Fibroblast of gingiva (primary cell): ENCODE measurements at regions not wholly inside any gene's neighbourhood (a gene's known extent, or its start where the extent isn't known, plus 50 kb on each side); places are given as distances from the start of the nearest gene placed in this dataset.

Experiments used
- DNase-seq: peaks from one replicate; pipeline ENCODE4 v3.0.0-alpha.2; 2011; ENCODE audit warnings: low read depth

DNA sequence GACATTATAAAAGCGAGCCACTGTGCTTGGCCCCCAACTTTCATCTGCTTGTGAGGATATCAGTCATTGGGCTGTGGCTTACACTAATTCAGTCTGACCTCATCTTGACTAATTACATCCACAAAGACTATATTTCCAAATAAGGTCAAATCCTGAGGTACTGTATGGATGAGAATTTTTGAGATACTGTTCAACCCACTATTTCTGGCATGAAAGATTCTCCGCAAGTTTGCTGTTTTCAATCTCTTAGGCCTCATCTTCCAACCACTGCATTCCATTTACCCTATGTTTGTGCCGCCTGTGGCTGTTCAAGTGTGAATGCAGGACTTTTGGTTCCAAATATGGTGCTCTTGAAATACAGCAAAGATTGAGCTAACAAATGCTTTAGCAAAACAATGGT, 400.9 kb upstream of the SGCD start:
- DNase-seq: no peak

DNA sequence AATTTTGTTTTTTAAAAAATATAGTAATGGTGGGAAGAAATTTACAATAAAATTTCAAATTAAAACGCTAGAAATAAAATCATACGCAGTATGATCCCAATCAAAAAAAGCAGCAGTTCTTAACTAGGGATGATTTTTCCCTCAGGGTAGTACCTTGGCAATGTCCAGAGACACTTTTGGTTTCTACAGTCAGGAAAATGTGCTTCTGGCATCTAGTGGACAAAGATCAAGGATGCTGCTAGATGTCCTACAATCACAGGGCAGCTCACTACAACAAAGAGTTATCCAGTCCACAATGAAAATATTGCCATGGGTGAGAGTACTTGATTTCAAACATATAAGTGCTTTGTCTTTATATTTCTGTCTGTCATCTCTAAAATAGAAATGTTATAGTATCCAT, 400.2 kb upstream of the SGCD start:
- DNase-seq: no peak

DNA sequence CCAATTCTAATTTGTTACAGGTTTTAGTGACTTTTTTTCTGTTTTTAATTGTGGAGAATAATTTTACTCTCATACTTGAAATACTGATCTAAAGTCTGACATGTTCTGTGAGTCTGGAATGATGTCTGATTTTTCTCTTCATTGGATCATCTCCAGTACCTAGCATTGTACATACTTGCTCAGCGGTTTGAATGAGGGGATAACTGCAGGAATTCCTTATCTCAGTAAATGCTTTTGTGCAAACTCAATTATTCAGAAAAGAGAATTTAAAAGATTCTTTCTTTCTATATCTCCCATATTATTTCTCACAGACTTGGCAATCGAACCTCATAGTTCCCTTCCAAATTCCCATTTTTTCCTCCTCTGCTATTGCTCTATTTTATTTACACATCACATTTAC, 397.9 kb upstream of the SGCD start:
- DNase-seq: no peak

DNA sequence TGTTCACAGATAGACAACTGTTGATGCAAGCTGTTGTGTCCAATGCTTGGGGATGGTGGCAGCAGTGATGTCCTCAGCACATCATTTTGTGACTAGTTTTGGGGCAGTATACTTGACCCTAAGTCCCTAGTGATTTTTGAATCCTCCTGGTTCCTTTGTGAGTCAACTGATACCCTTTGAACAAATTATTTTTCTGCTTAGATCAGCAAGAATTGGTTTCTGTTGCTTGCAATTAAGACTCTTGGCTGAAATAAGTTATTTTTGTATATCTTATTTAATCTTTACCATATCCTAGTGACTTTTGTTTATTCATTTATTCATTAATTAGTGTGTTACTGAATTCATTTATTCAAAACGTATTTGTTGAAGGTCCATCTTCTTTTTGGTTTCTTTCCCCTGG, 392.0 kb upstream of the SGCD start:
- no peak for DNase-seq

DNA sequence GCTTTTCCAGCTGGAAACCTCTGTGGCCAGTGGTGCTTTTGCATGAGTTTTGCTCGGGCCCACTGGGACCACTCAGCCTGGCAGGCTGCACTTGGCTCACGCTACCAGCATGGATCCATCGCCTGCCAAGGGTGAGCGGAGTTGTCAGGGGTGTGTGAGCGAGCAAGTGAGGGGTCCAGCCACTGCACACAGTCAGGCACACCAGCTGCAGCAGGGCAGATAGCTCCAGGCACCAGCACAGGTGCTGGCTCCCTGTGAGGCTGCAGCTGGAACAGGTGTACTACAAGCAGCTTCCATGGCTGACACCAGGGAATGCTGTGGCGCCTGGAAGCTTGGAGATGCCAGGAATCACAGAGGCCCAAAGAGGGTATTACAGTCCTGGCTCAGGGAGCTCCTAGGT, 391.2 kb upstream of the SGCD start:
- no peak for DNase-seq

DNA sequence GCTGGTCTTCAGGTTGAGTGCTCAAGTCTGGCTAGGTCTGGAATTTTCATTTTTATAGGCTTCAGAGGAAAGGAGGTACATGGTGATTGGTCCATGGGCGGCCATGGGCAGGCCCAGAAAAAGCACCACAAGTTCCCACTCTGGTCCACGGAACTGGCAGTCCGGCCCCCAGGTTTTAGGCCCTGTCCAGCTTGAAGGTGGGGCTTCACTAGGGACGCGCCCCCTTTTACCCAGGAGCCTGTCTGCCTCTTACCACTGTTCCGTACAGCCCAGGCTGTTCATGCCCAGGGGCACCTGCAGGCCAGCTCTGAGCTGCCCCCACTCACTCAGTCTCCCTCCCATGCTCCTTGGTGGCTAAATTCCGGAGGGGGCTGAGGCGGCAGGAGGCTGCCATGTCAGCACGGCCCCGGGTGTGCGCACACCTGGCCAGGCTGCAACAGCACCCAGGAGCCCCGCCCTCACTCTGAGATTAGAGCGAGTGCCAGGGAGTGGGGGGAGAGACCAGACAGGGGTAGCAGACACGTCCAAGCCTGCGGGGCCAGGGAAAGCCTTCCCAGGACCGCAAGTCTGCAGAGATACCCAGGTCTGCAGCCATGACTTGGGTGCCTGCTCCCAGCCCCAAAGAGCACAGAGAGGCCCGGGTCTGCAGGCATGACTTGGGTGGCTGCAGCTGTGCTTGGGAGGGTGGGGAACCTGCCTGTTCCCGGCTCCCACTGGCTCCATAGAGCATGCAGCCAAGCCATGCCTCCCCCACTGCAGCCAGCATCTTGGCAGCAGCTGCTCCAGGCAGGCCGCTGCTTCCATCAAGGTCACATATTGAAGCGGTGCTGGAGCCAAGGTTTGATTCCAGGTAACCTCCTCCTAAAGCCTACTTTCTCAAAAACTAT, 390.2 kb upstream of the SGCD start:
- DNase-seq: no peak

DNA sequence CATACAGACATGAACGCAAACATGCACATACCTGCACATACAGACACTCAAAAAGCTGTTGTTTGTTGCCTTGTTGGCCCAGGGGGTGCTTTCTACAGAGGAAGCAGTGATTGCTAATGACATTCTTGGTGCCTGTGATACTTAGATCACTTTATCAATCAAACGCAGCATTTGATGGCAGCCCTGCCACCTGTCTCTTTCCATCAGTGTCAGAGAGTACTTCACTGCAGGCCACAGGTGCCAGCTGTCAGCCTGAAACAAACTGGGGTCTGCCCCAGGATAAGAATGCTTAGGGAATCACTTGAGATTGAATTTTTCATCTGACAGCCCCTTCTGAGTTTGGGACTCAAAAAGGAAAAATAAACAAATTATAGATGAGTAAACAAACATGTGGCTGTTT, 388.9 kb upstream of the SGCD start:
- no peak for DNase-seq

DNA sequence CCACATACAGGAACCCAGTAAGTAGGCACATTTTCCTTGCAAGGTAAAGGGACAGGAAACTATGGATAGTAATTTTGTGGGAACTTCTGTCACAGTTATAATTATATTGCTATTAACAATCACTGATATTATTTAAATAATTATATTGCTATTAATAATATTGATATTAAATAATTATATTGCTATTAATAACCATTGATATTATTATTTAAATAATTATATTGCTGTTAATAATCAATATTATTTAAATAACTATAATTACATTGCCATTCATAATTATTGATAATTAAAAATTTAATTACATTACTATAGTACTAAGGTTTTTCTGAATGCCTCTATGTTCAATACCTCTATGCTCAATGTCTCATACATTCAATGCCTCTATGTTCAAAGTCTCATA, 385.6 kb upstream of the SGCD start:
- DNase-seq: no peak

DNA sequence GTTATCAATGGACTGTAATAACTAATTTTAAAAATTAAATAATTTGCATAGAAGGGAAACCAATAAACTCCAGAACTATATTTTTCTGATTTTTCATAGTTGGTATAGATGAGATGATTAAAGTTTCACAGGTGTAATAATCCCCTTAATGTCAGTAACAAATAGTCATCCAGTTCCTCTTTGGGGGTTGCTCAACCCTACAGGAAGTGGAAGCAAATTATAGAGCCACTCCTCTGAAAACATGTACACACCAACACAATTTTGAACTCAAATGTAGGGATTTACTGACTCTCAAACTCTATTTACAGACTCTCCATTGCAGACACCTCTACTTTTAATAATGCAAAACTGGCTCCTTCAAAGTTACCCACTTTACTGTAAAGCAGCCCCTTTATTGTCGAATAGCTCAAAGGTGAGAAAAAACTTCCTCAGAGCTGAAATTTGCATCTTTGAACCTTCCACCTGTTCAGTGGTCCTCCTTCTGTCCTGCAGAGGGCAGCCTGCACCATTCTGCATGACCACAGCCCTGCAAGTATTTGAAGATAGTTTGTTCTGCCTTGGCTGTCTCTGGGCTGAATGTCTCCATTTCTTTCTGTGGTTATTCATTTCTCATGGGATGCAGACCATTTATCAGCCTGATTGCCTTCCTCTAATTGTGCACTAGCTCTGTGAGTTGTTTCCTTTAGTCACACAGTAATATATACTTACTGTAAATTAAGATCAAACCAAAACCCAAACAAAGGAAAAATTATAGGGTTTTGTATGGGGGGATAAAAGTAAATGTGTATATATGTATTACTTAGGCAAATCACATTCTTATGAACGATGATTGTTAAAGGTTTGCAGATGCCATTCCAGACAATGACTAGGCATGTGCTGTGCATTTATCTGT, 383.2 kb upstream of the SGCD start:
- peak; percentile 8 for DNase-seq

DNA sequence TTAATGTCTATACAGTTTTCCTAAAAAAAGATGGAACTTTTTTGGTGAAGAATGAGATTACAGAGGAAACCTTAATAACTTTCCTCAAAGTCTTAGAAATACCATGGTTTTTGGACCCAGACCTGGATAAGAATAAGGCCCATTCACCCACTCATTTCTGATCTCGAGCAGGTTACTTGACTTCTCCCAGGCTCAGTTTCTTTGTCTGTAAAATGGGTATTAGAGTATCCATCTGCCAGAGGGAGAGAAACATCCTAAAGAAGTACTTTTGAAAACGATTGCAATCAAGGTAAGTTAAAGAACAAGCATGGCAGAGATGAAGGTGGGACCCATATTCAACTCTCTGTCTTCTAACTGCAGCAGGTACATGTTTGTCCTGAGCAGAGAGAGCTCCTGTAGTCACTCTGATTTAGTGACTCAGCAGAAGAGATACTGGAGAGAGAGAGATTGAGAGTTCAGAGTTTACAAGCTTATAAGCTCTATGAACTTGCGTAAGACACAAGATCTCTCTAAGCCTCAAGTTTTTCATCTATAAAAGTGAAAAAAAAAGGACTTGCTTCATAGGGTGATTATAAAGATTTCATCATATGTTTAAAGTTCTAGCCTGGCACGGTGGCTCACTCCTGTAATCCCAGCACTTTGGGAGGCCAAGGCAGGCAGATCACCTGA, 379.4 kb upstream of the SGCD start:
- DNase-seq: no peak

DNA sequence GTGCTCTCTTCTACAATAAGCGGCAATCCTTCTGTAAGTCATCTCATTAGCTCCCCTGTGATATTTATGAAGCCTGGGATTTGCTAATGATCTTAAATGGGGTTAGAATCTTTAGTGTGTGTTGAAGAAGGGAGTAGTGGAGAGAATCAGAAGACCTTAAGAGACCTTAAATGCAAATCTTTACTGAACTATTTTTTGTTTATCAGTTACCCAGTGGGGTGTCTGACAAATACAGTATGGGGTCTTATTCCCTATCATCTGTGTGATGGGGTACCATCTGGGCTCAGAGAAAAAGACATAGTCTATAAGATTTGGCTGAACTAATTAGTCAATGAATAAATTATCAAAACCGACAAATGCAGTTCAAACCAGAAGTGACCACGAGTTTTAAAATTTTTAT, 378.4 kb upstream of the SGCD start:
- DNase-seq: no peak

DNA sequence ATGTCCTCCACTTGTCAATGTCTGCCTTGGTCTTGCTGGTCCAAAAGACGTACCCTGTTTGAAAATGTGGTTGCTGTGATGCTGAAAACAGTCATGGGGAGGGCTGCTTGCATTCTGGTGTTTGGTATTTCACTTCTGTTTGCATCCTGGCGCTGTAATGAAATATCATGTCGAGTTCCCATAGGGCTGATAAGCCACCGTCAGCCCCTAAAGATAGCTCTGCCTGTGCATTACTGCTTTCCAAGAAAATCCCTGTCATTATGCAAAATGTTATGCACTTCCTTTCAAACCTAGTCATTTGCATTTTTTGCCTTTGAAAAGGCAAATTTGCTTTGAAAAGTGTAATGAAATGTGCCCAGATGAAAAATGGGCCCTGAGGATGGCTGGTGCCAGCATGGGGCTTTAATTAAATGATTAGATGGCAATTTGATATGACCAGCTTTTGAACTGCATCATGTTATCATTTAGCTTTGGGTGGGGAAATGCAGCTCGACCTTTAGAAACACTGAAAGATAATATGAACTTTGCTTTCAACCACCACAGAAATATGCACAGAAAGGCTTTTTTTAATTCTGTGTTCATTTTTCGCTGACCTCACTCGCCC, 374.4 kb upstream of the SGCD start:
- DNase-seq: no peak

DNA sequence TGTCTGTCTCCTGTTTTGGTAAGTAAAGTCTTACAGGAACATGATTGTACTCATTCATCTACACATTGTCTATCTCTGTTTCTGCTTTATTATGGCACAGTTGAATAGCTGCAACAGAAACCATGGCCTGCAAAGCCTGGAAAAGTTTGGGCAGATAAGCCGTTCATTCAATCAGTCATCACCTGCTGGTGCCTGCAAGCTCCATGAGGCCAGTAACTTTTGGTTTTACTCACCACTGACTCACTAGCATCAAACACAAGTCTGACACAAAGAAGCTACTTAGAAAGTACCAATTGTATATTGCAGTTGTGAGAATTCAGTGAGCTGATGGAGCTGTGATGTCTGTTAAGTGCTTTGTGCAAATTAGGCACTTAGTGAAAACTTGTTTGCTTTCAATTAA, 373.6 kb upstream of the SGCD start:
- no peak for DNase-seq

DNA sequence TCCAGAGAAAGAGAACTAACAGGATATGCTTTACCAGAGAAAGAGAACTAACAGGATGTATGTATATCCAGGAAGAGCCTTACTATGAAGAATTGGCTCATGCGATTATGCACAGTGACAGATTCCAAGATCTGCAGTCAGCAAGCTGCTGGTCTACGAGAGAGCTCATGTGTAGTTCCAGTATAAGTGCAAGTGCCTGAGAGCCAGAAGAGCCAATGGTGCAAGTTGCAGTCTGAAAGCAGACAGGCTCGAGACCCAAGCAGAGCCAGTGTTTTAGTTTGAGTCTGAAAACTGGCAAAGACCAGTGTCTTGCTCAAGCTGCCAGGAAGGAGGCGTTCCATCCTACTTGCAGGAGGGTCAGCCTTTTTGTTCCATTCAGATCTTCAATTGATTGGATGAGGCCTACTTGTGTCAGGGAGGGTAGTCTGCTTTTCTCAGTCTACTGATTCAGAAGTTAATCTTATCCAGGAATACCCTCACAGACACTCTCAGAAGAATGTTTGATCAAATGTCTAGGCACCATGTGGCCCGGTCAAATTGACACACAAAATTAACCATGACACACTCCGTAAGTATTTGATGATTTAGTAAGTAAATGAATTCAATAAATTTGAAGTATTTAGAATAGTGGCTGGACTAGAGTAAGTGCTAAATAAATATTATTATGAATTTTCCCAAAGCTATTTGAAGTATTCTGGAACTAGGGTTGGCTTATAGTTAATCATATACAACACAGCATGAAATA, 372.1 kb upstream of the SGCD start:
- no peak for DNase-seq

DNA sequence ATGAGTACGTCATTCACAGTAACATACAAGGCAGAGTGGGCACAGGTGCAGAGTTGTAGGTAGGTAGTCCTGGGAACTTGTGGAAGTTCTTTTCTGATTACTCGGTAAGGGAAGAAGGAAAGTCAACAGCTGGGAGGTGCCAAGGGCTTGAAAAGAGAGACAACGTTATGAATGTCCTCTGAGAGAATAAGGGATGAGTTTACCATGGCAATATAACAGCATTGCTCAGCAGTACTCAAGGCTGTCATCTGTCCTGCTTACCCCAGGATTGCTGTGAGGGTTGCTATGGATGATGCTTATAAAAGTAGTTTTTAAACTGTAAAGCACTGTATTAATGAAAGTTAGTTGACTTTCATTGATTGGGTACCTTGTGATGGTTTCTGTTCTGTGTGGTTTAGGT, 369.1 kb upstream of the SGCD start:
- no peak for DNase-seq

DNA sequence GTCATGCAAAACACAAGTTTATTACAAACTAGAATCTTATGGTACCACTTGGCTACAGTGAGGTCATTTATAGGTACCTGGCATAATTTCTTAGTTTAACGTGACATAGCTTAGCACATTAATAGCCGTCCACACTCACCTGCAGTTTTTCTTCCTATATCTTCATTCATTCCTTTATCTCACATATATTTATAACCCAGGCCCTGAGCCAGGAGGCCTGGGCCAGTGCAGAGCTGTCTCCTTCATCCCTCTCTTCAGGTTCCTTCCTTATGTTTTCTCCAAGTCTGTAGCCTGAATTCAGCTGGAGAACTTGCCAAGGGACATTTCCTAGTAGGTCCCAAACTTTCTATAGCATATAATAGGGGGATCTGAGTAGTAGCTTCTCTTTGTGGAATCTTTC, 367.9 kb upstream of the SGCD start:
- no peak for DNase-seq

DNA sequence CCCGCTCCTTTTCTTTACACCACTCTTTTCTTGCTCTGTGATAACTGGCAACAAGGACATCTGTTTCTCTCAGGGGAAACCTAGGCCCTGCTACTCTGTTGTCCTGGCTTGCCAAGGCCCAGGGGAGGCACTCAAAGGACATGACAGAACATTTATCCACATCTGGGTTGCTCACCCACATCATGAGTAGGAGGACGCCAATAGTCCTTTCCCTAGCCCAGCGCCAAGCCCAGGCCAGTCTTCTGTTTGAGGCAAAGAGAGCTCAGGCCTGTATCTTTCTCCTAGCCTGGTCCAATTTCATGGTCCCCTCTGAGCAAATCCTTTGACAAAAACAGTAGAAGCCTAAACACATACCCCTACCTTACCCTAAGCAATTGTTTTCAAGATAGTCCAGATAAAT, 366.8 kb upstream of the SGCD start:
- no peak for DNase-seq

DNA sequence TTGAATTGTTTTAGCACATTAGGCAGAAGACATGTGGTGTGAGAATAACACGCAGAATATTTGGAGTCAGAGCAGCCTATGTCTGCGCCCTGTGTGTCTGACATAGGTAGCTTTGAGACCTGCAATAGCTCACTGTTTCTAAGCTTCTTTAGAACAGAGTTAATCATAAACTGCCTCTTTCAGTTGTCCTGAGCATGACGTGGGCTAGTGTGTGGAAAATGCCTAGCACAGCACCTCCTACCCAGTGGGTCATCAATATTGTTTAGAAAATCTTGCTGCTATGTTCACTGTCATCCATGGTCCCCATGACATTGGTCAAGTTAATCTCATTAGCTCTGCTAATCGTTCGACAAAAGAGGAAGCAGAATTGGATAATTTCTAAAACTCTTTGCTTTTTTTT, 357.4 kb upstream of the SGCD start:
- DNase-seq: no peak

DNA sequence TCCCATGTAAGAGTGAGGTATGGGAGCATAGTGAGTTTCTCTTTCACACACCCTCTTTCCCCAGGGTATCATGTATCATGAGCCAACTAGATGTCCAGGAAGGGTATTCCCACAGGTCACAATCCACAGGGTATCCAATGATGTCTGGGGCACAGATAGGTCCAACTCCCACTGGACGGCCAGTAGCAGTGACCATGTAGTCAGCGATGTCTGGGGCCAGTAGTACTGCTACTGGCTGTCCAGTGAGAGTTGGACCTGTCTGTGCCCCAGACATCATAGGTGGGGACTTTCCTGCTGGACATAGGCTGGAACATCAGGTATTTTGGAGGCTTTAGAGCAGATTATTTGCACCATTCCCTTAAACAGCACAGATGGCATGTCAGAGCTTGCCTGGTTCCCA, 352.6 kb upstream of the SGCD start:
- no peak for DNase-seq

DNA sequence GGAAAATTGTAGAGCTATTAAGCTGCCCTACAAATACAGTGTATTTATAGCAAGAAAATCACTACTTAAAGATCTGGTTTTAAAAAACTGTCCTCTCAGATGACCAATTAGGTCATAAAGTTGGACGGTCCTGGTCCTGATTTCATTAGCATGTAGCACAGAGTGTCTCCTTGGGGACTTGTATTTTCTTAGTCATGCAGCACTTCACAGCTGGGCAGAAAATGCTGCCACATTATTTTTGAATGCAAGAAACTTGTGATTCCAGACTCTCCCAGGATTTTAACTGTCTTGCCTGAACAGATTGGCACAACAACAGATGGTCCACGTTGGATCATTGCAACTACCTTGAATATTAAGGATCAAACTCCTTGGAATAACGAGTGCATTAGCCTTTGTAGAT, 348.1 kb upstream of the SGCD start:
- DNase-seq: no peak

DNA sequence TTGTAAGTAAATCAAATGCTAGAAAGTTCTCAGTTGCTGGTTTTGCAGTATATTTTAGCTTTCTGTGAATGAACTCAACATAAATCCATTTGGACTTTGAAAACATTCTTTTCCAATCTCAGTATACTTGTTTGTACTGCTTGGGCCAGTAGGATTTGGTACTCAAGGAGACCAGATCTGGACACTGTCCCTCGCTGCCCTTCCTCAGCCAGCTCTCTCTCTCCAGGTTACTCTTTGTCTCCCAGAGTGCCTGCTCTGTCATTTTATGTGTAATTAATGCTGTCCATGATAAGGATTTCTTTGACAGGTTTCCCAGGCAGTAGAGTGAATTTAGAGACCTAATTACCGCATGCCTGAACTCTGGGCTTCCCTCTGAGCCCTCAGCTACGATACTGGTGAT, 344.6 kb upstream of the SGCD start:
- no peak for DNase-seq

DNA sequence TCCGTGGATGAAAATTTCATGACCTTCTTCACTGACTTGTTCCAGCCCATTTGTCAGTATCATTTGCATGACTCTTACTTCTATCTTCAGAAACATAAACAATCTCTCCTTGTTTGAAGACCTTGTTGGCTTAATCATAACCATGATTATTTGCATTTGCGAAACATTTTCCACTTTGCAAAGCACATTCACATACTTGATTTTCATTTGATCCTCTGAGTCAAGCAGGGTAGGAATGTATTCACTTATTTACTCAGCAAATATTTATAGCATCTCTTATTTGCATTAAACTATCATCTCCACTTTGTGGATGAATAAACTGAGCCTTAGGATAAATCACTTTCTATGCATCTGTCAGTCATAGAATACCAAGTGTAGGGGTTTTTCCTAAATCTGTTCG, 343.0 kb upstream of the SGCD start:
- DNase-seq: peak; percentile 46
